HepG2 (cell line): ENCODE measurements at regions not wholly inside any gene's neighbourhood (a gene's known extent, or its start where the extent isn't known, plus 50 kb on each side); places are given as distances from the start of the nearest gene placed in this dataset.
A peak's percentile ranks its signal among the peaks of the same experiment; 100 is the strongest.

Experiments used
- ATAC-seq: fragments of 200-7000 bp; cut with Tn5 transposase; 3 replicates; pipeline ENCODE4 v1.9.1; 2020; ENCODE audit warnings: mild to moderate bottlenecking, moderate library complexity
- BruUV-seq: library from RNA; stranded (reverse); fragments of 400-500 nt; replicated peaks from 2 replicates; lab custom pipeline; 2021; lab: Mats Ljungman, UMichigan
- CTCF ChIA-PET: fragments of 300-600 bp; formaldehyde crosslinking; extraction: SDS; loops from one replicate; lab custom pipeline; 2021; ENCODE audit warnings: low total read pairs, inconsistent platforms, low intra/inter-chr PET ratio; lab: Yijun Ruan, JAX
- POLR2A ChIA-PET: fragments of 350-600 bp; sonication (Branson Sonifier 250); formaldehyde crosslinking; loops from one replicate; lab custom pipeline; 2020; ENCODE audit warnings: antibody characterized with exemption, inconsistent platforms; lab: Yijun Ruan, JAX
- DNase-seq: peaks from one replicate; pipeline ENCODE4 v3.0.0-alpha.2; 2015; ENCODE audit warnings: low spot score
- FAIRE-seq: peaks from 3 replicates; lab custom pipeline; 2011; peaks lifted over from hg19 to GRCh38; lab: Jason Lieb, UNC
- H2AFZ ChIP-seq: one replicate; pipeline ENCODE4 v1.6.1; 2011; ENCODE audit warnings: low read length, inconsistent platforms
- H3K27ac ChIP-seq: fragments of 300-600 bp; 3 replicates; pipeline ENCODE4 v1.8.0; 2011; ENCODE audit warnings: mixed run types, mild to moderate bottlenecking, mixed read lengths, low read length, inconsistent platforms; ENCODE audit not compliant: insufficient read depth; ENCODE audit errors: extremely low read length
- H3K27me3 ChIP-seq, 2 experiments: fragments of 200-600 bp in 1 of 2; 2 replicates in 1 of 2; 3 replicates in 1 of 2; pipeline versions ENCODE4 v1.6.0 to v1.8.0; 2011; ENCODE audit warnings: low read length in 2 of 2, mild to moderate bottlenecking in 2 of 2, moderate library complexity in 2 of 2, inconsistent platforms in 1 of 2; ENCODE audit not compliant: insufficient read depth in 2 of 2, control insufficient read depth in 1 of 2
- H3K36me3 ChIP-seq, 2 experiments: fragments of 200-600 bp in 1 of 2; replicated peaks in 1 of 2; 2 replicates in 1 of 2; 3 replicates in 1 of 2; pipeline versions ENCODE4 v1.5.1 to v1.8.0; 2011; ENCODE audit warnings: low read length in 2 of 2, inconsistent platforms in 1 of 2; ENCODE audit not compliant: insufficient read depth in 2 of 2, control insufficient read depth in 1 of 2
- H3K4me1 ChIP-seq: 2 replicates; pipeline ENCODE4 v1.5.1; 2012; ENCODE audit warnings: low read length, inconsistent platforms; ENCODE audit not compliant: insufficient read depth
- H3K4me2 ChIP-seq: 2 replicates; pipeline ENCODE4 v1.6.0; 2011; ENCODE audit warnings: low read depth, low read length, inconsistent platforms
- H3K4me3 ChIP-seq, 3 experiments: fragments of 200-600 bp in 1 of 3; sonication (generic), shearing (Covaris generic) in 1 of 3; replicated peaks in 1 of 3; 2 replicates each; pipeline ENCODE4 v1.5.1; 2011 to 2016; ENCODE audit warnings: low read length in 3 of 3, inconsistent platforms in 2 of 3, low read depth in 2 of 3, mild to moderate bottlenecking in 2 of 3, control low read depth in 1 of 3, mixed read lengths in 1 of 3; ENCODE audit not compliant: insufficient read depth in 1 of 3
- H3K79me2 ChIP-seq: one replicate; pipeline ENCODE4 v1.6.1; 2011; ENCODE audit warnings: low read length, inconsistent platforms; ENCODE audit not compliant: insufficient read depth
- H3K9ac ChIP-seq: 2 replicates; pipeline ENCODE4 v1.6.0; 2011; ENCODE audit warnings: mild to moderate bottlenecking, low read depth, low read length, inconsistent platforms; ENCODE audit not compliant: insufficient read depth
- H3K9me3 ChIP-seq: 2 replicates; pipeline ENCODE4 v1.5.1; 2012; ENCODE audit warnings: mild to moderate bottlenecking, low read length
- H4K20me1 ChIP-seq: 2 replicates; pipeline ENCODE4 v1.6.0; 2011; ENCODE audit warnings: inconsistent platforms, mild to moderate bottlenecking, low read length, moderate library complexity; ENCODE audit not compliant: insufficient read depth
- ATF7 ChIP-seq, 2 experiments: fragments of 450-650 bp in 1 of 2; sonication (generic) in 1 of 2; formaldehyde crosslinking in 1 of 2; IDR thresholded peaks; 2 replicates each; pipeline versions ENCODE4 v1.4.0 to v1.6.1; 2016 to 2020; ENCODE audit warnings: antibody characterized with exemption in 1 of 2, mild to moderate bottlenecking in 1 of 2, missing genetic modification reagents in 1 of 2
- CREB1 ChIP-seq, 2 experiments: fragments of 450-650 bp in 1 of 2; IDR thresholded peaks; 2 replicates each; pipeline ENCODE4 v1.6.1; 2016 to 2017; ENCODE audit warnings: control low read depth in 1 of 2, mild to moderate bottlenecking in 1 of 2, missing compliant biosample characterization in 1 of 2, missing genetic modification characterization in 1 of 2
- HNRNPH1 ChIP-seq: fragments of 200-400 bp; formaldehyde crosslinking; optimal IDR thresholded peaks from 2 replicates; pipeline ENCODE3; 2017; ENCODE audit warnings: mild to moderate bottlenecking, low read depth, low read length
- KMT2B ChIP-seq: IDR thresholded peaks from 2 replicates; pipeline ENCODE4 v1.6.1; 2016; ENCODE audit warnings: missing genetic modification reagents, missing compliant biosample characterization
- RFX5 ChIP-seq: IDR thresholded peaks from 2 replicates; pipeline ENCODE4 v1.6.1; 2011; ENCODE audit warnings: low read depth, low read length, improper control_type of control experiment
- SETDB1 ChIP-seq: sonication (generic); formaldehyde crosslinking; IDR thresholded peaks from 2 replicates; pipeline ENCODE4 v1.5.1; 2020; ENCODE audit warnings: missing genetic modification reagents, mild to moderate bottlenecking, borderline replicate concordance
- XRCC5 ChIP-seq: fragments of 200-400 bp; formaldehyde crosslinking; optimal IDR thresholded peaks from 2 replicates; pipeline ENCODE3; 2017; ENCODE audit warnings: mild to moderate bottlenecking, low read length
- WGBS: methylation state at CpG from one replicate; pipeline ENCODE4 v1.1.6; 2017; ENCODE audit warnings: low lambda C conversion rate; 5-methylcytosine and 5-hydroxymethylcytosine counted together
- in situ Hi-C: cut with HindIII; loops from 2 replicates; pipeline ENCODE4 v1.10.0; 2017; ENCODE audit warnings: low pct_unique_long_range_greater_than_20kb; ENCODE audit not compliant: extremely low pct_ligation_motif_present
- intact Hi-C: fragments of 100-400 bp; cut with micrococcal nuclease; formaldehyde crosslinking; loops from one replicate; pipeline ENCODE4 v1.10.0; 2022; ENCODE audit not compliant: unreplicated experiment

DNA sequence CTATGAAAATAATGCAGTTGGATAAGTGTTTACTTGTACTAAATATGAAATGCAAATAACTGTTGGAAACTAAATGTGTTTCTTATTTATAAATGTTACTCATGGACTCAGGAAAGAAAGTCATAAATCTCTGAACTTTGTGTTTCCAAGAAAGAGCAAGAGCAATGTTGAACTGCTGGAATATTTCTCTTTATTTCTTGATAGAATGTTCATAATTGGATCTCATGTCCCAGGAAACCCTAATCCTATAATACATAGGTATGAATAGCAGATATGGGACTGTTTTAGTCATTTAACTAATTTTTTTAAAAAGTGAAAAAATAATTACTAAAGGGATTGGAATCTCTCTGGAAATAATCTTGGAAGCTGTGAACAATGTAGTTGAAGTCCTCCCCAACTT, 245.0 kb upstream of the ACTBL2 start:
- Histone ChIP-seq H3K4me3 (no peak overlapping the region), H3K27me3 (no peaks in the 10 kb centered on the region), H3K27ac (no peak overlapping the region), H3K36me3 (no peaks in the 10 kb centered on the region), H3K9ac (no peak overlapping the region), H4K20me1 (no peaks in the 10 kb centered on the region), H2AFZ (no peak overlapping the region), H3K4me1 (no peaks in the 10 kb centered on the region), H3K4me2 (no peak overlapping the region), H3K79me2 (no peaks in the 10 kb centered on the region), H3K9me3 (no peaks in the 10 kb centered on the region)
- TF ChIP-seq HNRNPH1 = no peak
- intact Hi-C loops (no loop called here), in situ Hi-C loops (no loop called here)
- no peak for ATAC-seq
- BruUV-seq = no TSS peak
- ChIA-PET CTCF (no interaction called here), POLR2A (no interaction called here)
- no peak for DNase-seq
- FAIRE-seq = no peak

- 46% methylated on average over 7 of the region's 7 CpGs for WGBS
- Histone ChIP-seq H3K4me3 (no peak overlapping the region), H3K27me3 (no peaks in the 10 kb centered on the region), H3K4me2 (no peak overlapping the region), H3K36me3 (no peaks in the 10 kb centered on the region), H3K9ac (no peak overlapping the region), H3K9me3 (no peaks in the 10 kb centered on the region), H4K20me1 (no peaks in the 10 kb centered on the region), H3K27ac (no peak overlapping the region), H3K4me1 (no peaks in the 10 kb centered on the region), H3K79me2 (no peaks in the 10 kb centered on the region), H2AFZ (no peak overlapping the region)
- in situ Hi-C loops (no loop called here), intact Hi-C loops (no loop called here)
- no TSS peak for BruUV-seq
- FAIRE-seq (no peak), ATAC-seq (no peak), DNase-seq (no peak)
- TF ChIP-seq KMT2B (CRISPR knock-in tag) (no peak), CREB1 (IDR thresholded peaks at IDR 0.05) (no peak), CREB1 (CRISPR knock-in tag; IDR thresholded peaks at IDR 0.05) (no peak), ATF7 (IDR thresholded peaks at IDR 0.05) (no peak), ATF7 (CRISPR knock-in tag; IDR thresholded peaks at IDR 0.05) (no peak), SETDB1 (CRISPR knock-in tag) (no peak), XRCC5 (no peak), RFX5 (peak; percentile 89)
- ChIA-PET POLR2A (no interaction called here), CTCF (no interaction called here)
These were observed 243.3 kb upstream of the ACTBL2 start for GRCh38 chr5:57725658-57726504.
